PC-3 (cell line): ENCODE measurements at regions not wholly inside any gene's neighbourhood (a gene's known extent, or its start where the extent isn't known, plus 50 kb on each side); places are given as distances from the start of the nearest gene placed in this dataset.

Source experiments
- EZH2 ChIP-seq: fragments of 300-600 bp; sonication (generic); IDR thresholded peaks from one replicate; pipeline ENCODE4 v1.6.1; 2017; ENCODE audit warnings: antibody characterized with exemption, mild to moderate bottlenecking, low read length; ENCODE audit not compliant: unreplicated experiment
- TF ChIP-seq, protein P1 (sequence below): fragments of 300-600 bp; sonication (generic); conservative IDR thresholded peaks from 2 replicates; pipeline ENCODE4 v1.5.1; 2017; ENCODE audit warnings: antibody characterized with exemption, low read depth, mild to moderate bottlenecking, low read length

DNA sequence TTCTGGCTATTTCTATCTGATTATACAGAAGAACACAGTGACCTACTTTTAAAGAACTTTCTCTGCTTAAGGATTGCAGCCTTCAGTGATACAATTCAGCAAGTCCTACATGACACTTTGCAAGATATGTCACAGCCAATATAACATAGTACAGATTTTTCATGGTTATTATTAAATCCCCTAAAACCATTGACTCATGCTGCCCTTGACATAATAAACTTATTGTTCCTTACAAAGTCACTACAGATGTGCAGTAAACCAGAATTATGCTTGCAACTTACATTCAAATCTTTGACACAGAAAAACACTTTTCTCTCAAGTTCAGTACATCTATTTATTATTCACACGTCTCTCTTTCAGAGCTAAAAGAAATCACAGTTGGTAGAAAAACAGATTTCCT lies 1136.3 kb upstream of the ACO1 start:
- TF ChIP-seq, protein P1, sequence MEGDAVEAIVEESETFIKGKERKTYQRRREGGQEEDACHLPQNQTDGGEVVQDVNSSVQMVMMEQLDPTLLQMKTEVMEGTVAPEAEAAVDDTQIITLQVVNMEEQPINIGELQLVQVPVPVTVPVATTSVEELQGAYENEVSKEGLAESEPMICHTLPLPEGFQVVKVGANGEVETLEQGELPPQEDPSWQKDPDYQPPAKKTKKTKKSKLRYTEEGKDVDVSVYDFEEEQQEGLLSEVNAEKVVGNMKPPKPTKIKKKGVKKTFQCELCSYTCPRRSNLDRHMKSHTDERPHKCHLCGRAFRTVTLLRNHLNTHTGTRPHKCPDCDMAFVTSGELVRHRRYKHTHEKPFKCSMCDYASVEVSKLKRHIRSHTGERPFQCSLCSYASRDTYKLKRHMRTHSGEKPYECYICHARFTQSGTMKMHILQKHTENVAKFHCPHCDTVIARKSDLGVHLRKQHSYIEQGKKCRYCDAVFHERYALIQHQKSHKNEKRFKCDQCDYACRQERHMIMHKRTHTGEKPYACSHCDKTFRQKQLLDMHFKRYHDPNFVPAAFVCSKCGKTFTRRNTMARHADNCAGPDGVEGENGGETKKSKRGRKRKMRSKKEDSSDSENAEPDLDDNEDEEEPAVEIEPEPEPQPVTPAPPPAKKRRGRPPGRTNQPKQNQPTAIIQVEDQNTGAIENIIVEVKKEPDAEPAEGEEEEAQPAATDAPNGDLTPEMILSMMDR = no peak
- no peak for TF ChIP-seq EZH2
